Heart right ventricle (tissue), 16 donors: ENCODE measurements at regions not wholly inside any gene's neighbourhood (a gene's known extent, or its start where the extent isn't known, plus 50 kb on each side); places are given as distances from the start of the nearest gene placed in this dataset.
A peak's percentile ranks its signal among the peaks of the same experiment; 100 is the strongest.

ENCODE experiments used
- ATAC-seq, 8 donors: fragments of 200-7000 bp; cut with Tn5 transposase; one replicate each; pipeline ENCODE4 v1.9.1; 2020; ENCODE audit warnings: mild to moderate bottlenecking in 8 of 8, moderate library complexity in 8 of 8, moderate number of reproducible peaks in 1 of 8
- DNase-seq, 2 donors: peaks; one replicate each; pipeline ENCODE4 v3.0.0-alpha.2; 2020
- H3K27ac ChIP-seq, 10 donors: fragments of 200-600 bp; sonication (generic) in 2 of 10; one replicate each; pipeline versions ENCODE4 v1.5.0 to v1.8.0; 2020 to 2022; ENCODE audit warnings: mild to moderate bottlenecking in 3 of 10
- H3K27me3 ChIP-seq, 7 donors: fragments of 200-600 bp; one replicate each; pipeline ENCODE4 v1.8.0; 2021 to 2022; ENCODE audit warnings: mild to moderate bottlenecking in 2 of 7
- H3K36me3 ChIP-seq, 9 donors: fragments of 200-600 bp; sonication (generic) in 1 of 9; one replicate each; pipeline versions ENCODE4 v1.5.0 to v1.8.0; 2020 to 2022; ENCODE audit warnings: mild to moderate bottlenecking in 2 of 9
- H3K4me1 ChIP-seq, 9 donors: fragments of 200-600 bp; sonication (generic) in 1 of 9; one replicate each; pipeline versions ENCODE4 v1.5.0 to v1.8.0; 2020 to 2022; ENCODE audit warnings: mild to moderate bottlenecking in 4 of 9
- H3K4me3 ChIP-seq, 10 donors: fragments of 200-600 bp; sonication (generic) in 2 of 10; one replicate each; pipeline versions ENCODE4 v1.5.0 to v1.8.0; 2020 to 2022; ENCODE audit warnings: mild to moderate bottlenecking in 7 of 10, moderate library complexity in 2 of 10
- H3K9me3 ChIP-seq, 11 donors: fragments of 200-600 bp in 10 of 11; sonication (generic) in 2 of 11; one replicate each; pipeline versions ENCODE4 v1.5.0 to v1.8.0; 2013 to 2022; ENCODE audit warnings: mild to moderate bottlenecking in 2 of 11, control low read depth in 1 of 11, moderate library complexity in 1 of 11
- CTCF ChIP-seq, 9 donors: fragments of 200-600 bp; sonication (generic) in 2 of 9; IDR thresholded peaks; one replicate each; pipeline versions ENCODE4 v1.5.0 to v1.8.0; 2021 to 2022; ENCODE audit warnings: antibody characterized with exemption in 9 of 9, mild to moderate bottlenecking in 5 of 9, moderate library complexity in 1 of 9
- WGBS, 2 donors: extraction: QIAGEN DNeasy Blood & Tissue Kit; methylation state at CpG; one replicate each; pipeline ENCODE4 v1.1.7; 2013; ENCODE audit warnings: inconsistent platforms in 1 of 2; 5-methylcytosine and 5-hydroxymethylcytosine counted together
- intact Hi-C, 10 donors: fragments of 100-400 bp; cut with DNase I; formaldehyde crosslinking; loops; one replicate each; pipeline versions ENCODE4 v1.11.1 to v1.14.2; 2022
- donor health status: Arrhythmogenic right ventricular cardiomyopathy.
- donor health status: ischemic (EF 13 %, LVEDD 7.1; RV severe dilation, severe dysfunction).
- donor health status: healthy with polysubstance abuse.
- donor health status: DM: no; HTN: yes; CAD: no.
- donor health status: DM: no; HTN: no; CAD: no.
- donor health status: ischemic (EF 25% LVEDD 6.9; RV normal size, moderate dysfunction).
- donor health status: ischemic (EF 25% LVEDD 5.7; RV mildly dilated, moderate dysfunction).
- donor health status: healthy.
- donor health status: DM: yes; HTN: yes; CAD: no.
- donor health status: Ischemic cardiomyopathy.
- donor health status: ischemic (EF 35%, LVEDD 5.7; RV mildly dilated, moderate dysfunction).
- donor health status: nonischemic (EF 11% LVEDD 7.7; RV severe dilation, severe dysfunction).
- donor health status: DM: yes; HTN: yes; CAD: no.
- donor health status: PGD.
- donor health status: ischemic (EF 29% LVEDD 5.4; RV normal size, mild dysfunction).
- donor health status: nonischemic (EF 23%, LVEDD 6.1; RV moderate dilation, normal function).

- H3K27ac ChIP-seq = no peak overlapping the region
- WGBS, 2 donors = 55 to 59% methylated on average over 2 of the region's 2 CpGs
- ATAC-seq = no peak
Observed at GRCh38 chr2:83112858-83113257, 1346.2 kb downstream of the SUCLG1 start.

GRCh38 chr2:83109284-83109683 is 1349.8 kb downstream of the SUCLG1 start:
- DNase-seq (no peak), ATAC-seq (no peak)
- 84 to 95% methylated on average over 1 of the region's 1 CpG for WGBS, 2 donors
- no peak overlapping the region for H3K4me3 ChIP-seq
- no peak overlapping the region for H3K27ac ChIP-seq
- H3K36me3 ChIP-seq = no peaks in the 10 kb centered on the region
- no peaks in the 10 kb centered on the region for H3K27me3 ChIP-seq
- peaks cover 0 to 4% (median 0%) of the 10 kb centered on the region in 9 donors for H3K4me1 ChIP-seq
- intact Hi-C loops = no loop called here
- no peak for TF ChIP-seq CTCF (IDR thresholded peaks at IDR 0.05)
- peaks cover 0 to 6% (median 0%) of the 10 kb centered on the region in 11 donors for H3K9me3 ChIP-seq

More at GRCh38 chr2:83112858-83113257, 1346.2 kb downstream of the SUCLG1 start:
- no peak for TF ChIP-seq CTCF (IDR thresholded peaks at IDR 0.05)
- no peak overlapping the region for H3K4me3 ChIP-seq
- DNase-seq = no peak
- no peaks in the 10 kb centered on the region for H3K4me1 ChIP-seq
- no peaks in the 10 kb centered on the region for H3K9me3 ChIP-seq
- intact Hi-C loops = no loop called here
- no peaks in the 10 kb centered on the region for H3K36me3 ChIP-seq
- H3K27me3 ChIP-seq = no peaks in the 10 kb centered on the region

GRCh38 chr2:83106853-83107252 is 1352.2 kb downstream of the SUCLG1 start:
- no peaks in the 10 kb centered on the region for H3K27me3 ChIP-seq
- ATAC-seq (no peak), DNase-seq (no peak)
- H3K9me3 ChIP-seq = peaks cover 0 to 6% (median 0%) of the 10 kb centered on the region in 11 donors
- H3K4me1 ChIP-seq = peaks cover 0 to 14% (median 0%) of the 10 kb centered on the region in 9 donors
- no peaks in the 10 kb centered on the region for H3K36me3 ChIP-seq
- H3K27ac ChIP-seq = no peak overlapping the region
- intact Hi-C loops = no loop called here
- H3K4me3 ChIP-seq = no peak overlapping the region
- no peak for TF ChIP-seq CTCF (IDR thresholded peaks at IDR 0.05)

GRCh38 chr2:83104202-83104601 is 1354.9 kb downstream of the SUCLG1 start:
- DNase-seq = no peak
- WGBS, 2 donors = 91 to 94% methylated on average over 1 of the region's 1 CpG
- ATAC-seq = peak in 1 of 8 donors; percentile 52
- Histone ChIP-seq H3K36me3 (no peaks in the 10 kb centered on the region), H3K27me3 (no peaks in the 10 kb centered on the region), H3K9me3 (peaks cover 0 to 16% (median 0%) of the 10 kb centered on the region in 11 donors), H3K27ac (peak overlapping the region in 4 of 10 donors; percentile 8 to 34 (median 9)), H3K4me1 (peaks cover 0 to 14% (median 0%) of the 10 kb centered on the region in 9 donors), H3K4me3 (no peak overlapping the region)
- TF ChIP-seq CTCF (IDR thresholded peaks at IDR 0.05) = no peak
- intact Hi-C loops = no loop called here
